ENCODE measurements at regions not wholly inside any gene's neighbourhood (a gene's known extent, or its start where the extent isn't known, plus 50 kb on each side); places are given as distances from the start of the nearest gene placed in this dataset.
A peak's percentile ranks its signal among the peaks of the same experiment; 100 is the strongest.

GRCh38 chr5:127223256-127223974 lies 67.2 kb upstream of the MEGF10 start:
- Histone ChIP-seq H3K9me2 (no peaks in the 10 kb centered on the region), H3K79me2 (ENCODE audit: insufficient read depth) (no peaks in the 10 kb centered on the region), H3K27ac (ENCODE audit: low read depth in 2 of 2, low read length in 1 of 2) (no peak overlapping the region), H4K20me1 (ENCODE audit: insufficient read depth) (no peaks in the 10 kb centered on the region), H3K27me3 (ENCODE audit: insufficient read depth) (no peaks in the 10 kb centered on the region), H3K4me3 (ENCODE audit: low read depth in 2 of 2, low read length in 1 of 2) (no peak overlapping the region; a peak in 1 of 4 replicates), H3K4me1 (ENCODE audit: control insufficient read depth in 1 of 2, insufficient read depth in 2 of 2, low read depth in 1 of 2, low read length in 1 of 2) (no peaks in the 10 kb centered on the region), H2AFZ (ENCODE audit: low read depth) (no peak overlapping the region), H3K36me3 (replicated peaks in 1 of 2; ENCODE audit: control insufficient read depth in 1 of 2, insufficient read depth in 2 of 2, low read length in 1 of 2) (no peaks in the 10 kb centered on the region), H3K9me3 (no peaks in the 10 kb centered on the region), H3K9ac (no peak overlapping the region), H3F3A (replicated peaks; ENCODE audit: insufficient read depth) (no peaks in the 10 kb centered on the region), H3K4me2 (no peak overlapping the region)
- no peak for TF ChIP-seq RXRA (IDR thresholded peaks at IDR 0.05; ENCODE audit: borderline replicate concordance, low read depth)
- no peak for TF ChIP-seq MAX (IDR thresholded peaks at IDR 0.05; ENCODE audit: low read depth)
- TF ChIP-seq REST (IDR thresholded peaks at IDR 0.05; ENCODE audit: low read depth, low read length) = no peak
- TF ChIP-seq YY1 (IDR thresholded peaks at IDR 0.05; ENCODE audit: low read depth) = no peak
- ChIA-PET CTCF (no interaction called here), POLR2A (interaction anchor here (0.5 kb wide), 1 partner anchor 941 kb away, joined by 4 read pairs; no protein-coding TSS in a partner anchor)
- WGBS (ENCODE audit: low lambda C conversion rate) = 72% methylated on average over 6 of the region's 6 CpGs
- no peak for DNase-seq

- Histone ChIP-seq H4K20me1 (ENCODE audit: insufficient read depth) (no peaks in the 10 kb centered on the region), H3F3A (replicated peaks; ENCODE audit: insufficient read depth) (no peaks in the 10 kb centered on the region), H3K79me2 (ENCODE audit: insufficient read depth) (no peaks in the 10 kb centered on the region), H3K36me3 (replicated peaks in 1 of 2; ENCODE audit: control insufficient read depth in 1 of 2, insufficient read depth in 2 of 2, low read length in 1 of 2) (no peaks in the 10 kb centered on the region), H3K4me2 (no peak overlapping the region), H3K4me1 (ENCODE audit: control insufficient read depth in 1 of 2, insufficient read depth in 2 of 2, low read depth in 1 of 2, low read length in 1 of 2) (no peaks in the 10 kb centered on the region; a peak in 1 of 4 replicates), H3K9me3 (no peaks in the 10 kb centered on the region), H3K4me3 (ENCODE audit: low read depth in 2 of 2, low read length in 1 of 2) (no peak overlapping the region), H3K9me2 (no peaks in the 10 kb centered on the region), H3K9ac (no peak overlapping the region), H3K27me3 (ENCODE audit: insufficient read depth) (no peaks in the 10 kb centered on the region), H2AFZ (ENCODE audit: low read depth) (0 out of 2 replicates have a peak overlapping the region, but pooled peaks have one; percentile 19), H3K27ac (ENCODE audit: low read depth in 2 of 2, low read length in 1 of 2) (no peak overlapping the region)
- POLR2A ChIA-PET = no interaction called here
- 85% methylated on average over 4 of the region's 4 CpGs for WGBS (ENCODE audit: low lambda C conversion rate)
- CTCF ChIA-PET = no interaction called here
- DNase-seq = no peak
- TF ChIP-seq ZBTB33 (IDR thresholded peaks at IDR 0.05; ENCODE audit: borderline replicate concordance, low read depth) (no peak), TAF1 (IDR thresholded peaks at IDR 0.05; ENCODE audit: borderline replicate concordance, low read depth, low read length) (no peak), CTCF (IDR thresholded peaks at IDR 0.05) (no peak), FOXM1 (IDR thresholded peaks at IDR 0.05; ENCODE audit: low read depth) (no peak), NFIC (IDR thresholded peaks at IDR 0.05; ENCODE audit: borderline replicate concordance) (no peak), TEAD4 (IDR thresholded peaks at IDR 0.05; ENCODE audit: borderline replicate concordance, insufficient read depth) (no peak), USF2 (IDR thresholded peaks at IDR 0.05; ENCODE audit: borderline replicate concordance, low read depth, low read length) (no peak), RCOR1 (IDR thresholded peaks at IDR 0.05; ENCODE audit: low read length) (no peak), CHD2 (IDR thresholded peaks at IDR 0.05; ENCODE audit: low read length, partially characterized antibody) (no peak), GATA2 (CRISPR knock-in tag; IDR thresholded peaks at IDR 0.05) (no peak), SMC3 (IDR thresholded peaks at IDR 0.05; ENCODE audit: low read depth, low read length) (no peak), TCF12 (IDR thresholded peaks at IDR 0.05) (no peak), MEF2A (IDR thresholded peaks at IDR 0.05; ENCODE audit: borderline replicate concordance, low read depth) (no peak), EZH2phosphoT487 (IDR thresholded peaks at IDR 0.05; ENCODE audit: borderline replicate concordance, low read depth) (no peak), POLR2AphosphoS5 (IDR thresholded peaks at IDR 0.05; ENCODE audit: low read depth, low read length) (no peak)
These were observed 62.7 kb upstream of the MEGF10 start for GRCh38 chr5:127227881-127228280.

All from SK-N-SH (cell line).